T-helper 2 cell (primary cell): ENCODE measurements at regions not wholly inside any gene's neighbourhood (a gene's known extent, or its start where the extent isn't known, plus 50 kb on each side); places are given as distances from the start of the nearest gene placed in this dataset.

Experiments
- DNase-seq, 5 experiments: peaks; one replicate each; pipeline versions ENCODE4 v3.0.0 to v3.0.0-alpha.2; 2012 to 2022

DNA sequence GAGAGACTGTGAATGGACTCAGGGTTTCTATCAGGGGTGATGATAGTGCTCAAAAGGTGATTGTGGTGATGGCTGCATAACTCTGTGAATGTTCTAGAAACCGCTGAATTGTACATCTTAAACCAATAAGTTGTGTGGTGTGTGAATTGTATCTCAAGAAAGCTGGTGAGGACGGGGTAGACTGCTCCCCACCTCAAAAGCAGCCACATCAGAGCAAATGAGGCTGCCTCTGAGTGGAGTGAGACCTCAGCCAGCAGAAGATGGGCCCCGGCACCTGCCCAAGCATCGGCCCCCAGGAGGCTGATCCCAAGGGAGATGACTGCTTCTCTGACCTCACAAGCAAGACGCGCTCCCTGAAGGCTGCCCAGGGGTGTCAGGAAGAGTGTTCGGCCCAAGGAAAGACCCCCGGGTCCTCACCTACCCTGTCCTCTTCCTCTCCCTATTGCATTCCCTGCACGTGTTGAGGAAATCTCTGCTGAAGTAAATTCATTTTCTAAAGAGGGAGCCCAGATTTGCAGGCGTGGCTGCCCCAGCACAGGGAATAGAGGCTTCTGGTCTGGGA, 279.3 kb upstream of the SHH start:
- no peak for DNase-seq

- DNase-seq: no peak
These were observed 278.7 kb upstream of the SHH start for GRCh38 chr7:156090988-156091387.

DNA sequence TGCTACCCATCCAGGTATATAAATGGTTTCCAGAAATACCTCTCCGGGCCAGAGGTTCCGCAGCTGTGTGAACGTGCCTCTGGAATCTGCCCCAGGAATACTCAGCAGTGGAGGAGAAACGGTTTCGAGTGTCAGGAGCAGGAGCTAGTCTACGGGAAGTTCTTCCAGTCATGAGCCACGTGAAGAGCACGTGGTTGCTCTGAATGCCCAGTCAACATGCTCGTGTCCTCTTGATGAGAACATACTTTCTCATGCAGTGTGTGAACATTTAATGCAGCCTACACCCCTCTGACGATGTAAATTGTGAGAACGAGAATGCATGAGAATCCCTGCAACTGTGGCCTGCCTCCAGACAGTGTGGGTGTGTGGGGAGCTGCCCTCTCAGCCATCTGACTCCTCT, 277.0 kb upstream of the SHH start:
- no peak for DNase-seq

- no peak for DNase-seq
These were observed 275.9 kb upstream of the SHH start for GRCh38 chr7:156088115-156088514.

DNA sequence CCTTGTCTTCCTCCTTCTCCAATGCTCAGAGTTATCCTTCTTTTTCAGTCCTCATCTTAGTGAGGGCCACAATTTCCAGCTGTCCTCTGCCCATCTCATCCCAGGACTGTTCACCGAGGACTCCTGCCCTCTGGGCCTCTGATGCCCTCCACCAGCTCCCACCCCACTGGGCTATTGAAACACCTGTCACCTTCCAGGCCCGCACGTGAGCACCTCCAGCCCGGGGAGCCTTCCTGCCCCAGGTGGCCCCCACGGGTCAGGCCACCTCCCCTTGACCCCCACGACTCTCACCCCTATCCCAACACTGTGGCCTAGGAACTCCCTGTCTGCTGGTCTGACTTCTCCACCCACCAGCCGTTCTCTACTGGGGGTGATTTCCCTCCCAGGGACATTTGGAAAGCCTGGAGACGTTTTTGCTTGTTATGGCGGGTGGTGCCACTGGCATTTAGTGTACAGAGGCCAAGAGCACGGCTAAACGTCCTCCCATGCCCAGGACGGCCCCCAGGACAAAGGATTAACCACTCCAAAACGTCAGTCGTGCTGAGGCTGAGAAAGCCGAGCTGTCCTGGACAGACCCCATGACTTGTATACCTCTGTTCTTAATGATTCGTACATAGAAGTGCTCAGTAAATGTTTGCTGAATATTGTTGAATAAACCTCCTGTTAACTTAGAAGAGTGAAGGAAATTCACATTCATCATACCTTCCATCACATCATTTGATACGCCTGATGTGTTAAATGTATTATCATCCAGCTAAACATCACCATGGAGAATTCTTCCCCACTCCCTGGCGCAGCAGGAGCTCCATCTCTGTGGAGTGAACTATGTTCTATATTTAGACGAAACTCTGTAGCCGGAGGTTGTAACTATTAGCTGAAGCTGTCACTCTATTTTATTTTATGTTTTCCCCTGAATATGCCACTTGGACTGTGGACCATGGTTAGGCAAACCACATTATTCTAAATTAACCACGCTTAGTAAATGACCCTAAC, 270.1 kb upstream of the SHH start:
- DNase-seq: no peak

DNA sequence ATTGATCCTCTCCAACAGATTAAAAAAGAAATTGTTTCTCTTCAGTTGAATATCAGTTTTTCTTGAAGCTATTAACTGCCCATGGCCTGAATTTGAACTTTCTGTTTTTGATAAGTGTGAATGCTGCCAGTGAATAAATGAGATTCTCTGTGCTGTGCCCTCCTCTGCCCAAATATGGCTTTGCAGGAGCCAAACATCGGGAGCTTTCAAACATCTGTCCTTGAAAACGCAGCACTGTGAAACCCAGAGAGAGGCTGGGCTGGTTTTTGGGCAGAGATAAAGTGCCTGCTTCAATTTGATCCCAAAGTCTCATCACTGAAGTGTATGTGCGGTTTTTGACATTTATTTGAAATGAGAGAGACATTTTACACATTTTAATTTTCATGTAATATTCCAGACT, 268.3 kb upstream of the SHH start:
- DNase-seq: no peak

GRCh38 chr7:156080046-156080445, 267.8 kb upstream of the SHH start:
- no peak for DNase-seq

DNA sequence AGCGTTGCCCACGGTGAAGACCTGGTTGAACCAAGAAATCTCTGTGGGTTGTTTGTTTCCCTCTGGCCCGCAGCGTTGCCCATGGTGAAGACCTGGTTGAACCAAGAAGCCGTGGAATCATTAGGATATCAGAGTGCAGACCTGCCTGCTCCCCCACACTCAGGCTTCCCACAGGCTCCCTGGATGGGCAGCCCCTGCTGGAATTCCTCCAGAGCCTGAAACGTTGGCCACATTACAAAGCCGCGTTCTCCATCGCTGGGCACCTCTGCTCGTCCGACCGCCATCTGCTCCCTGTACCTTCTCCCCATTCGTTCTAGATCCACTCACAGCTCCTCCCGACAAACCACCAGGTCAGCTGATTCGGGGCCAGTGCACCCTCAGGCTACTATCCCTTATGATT, 266.9 kb upstream of the SHH start:
- DNase-seq: no peak

- no peak for DNase-seq
These were observed 262.8 kb upstream of the SHH start for GRCh38 chr7:156074982-156075615.

- no peak for DNase-seq
These were observed 261.8 kb upstream of the SHH start for GRCh38 chr7:156074084-156074483.

DNA sequence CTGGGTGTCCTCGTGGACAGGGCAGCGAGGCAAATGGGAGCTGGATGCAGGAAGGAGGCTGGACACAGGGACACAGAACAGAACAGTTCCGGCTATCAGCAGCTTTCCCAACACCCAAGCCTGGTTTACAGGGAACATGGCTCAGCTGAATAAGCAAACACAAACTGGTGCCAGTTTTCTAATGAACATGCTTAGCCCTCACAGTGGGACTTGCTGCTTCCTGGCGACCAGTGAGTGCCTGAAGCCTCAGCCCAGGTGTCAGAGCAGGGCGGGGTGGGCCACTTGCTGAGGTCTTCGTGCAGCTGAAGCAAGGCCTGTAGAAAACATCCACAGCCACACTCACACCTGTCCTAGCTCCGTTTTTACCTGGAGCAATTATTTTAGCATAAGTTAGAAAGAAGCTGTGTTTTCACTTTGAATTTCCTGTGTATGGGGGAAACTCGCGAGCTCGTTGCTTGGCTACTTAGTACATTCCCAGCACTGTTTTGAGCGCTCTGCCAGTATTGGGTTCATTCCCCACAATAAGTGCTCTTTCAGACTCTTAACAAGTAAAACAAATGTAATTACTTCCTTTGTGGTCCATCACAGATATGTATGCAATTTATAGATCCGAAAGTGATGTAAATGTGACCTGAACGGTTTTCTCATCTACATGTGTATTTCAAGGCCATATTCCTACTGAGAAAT, 261.2 kb upstream of the SHH start:
- no peak for DNase-seq

DNA sequence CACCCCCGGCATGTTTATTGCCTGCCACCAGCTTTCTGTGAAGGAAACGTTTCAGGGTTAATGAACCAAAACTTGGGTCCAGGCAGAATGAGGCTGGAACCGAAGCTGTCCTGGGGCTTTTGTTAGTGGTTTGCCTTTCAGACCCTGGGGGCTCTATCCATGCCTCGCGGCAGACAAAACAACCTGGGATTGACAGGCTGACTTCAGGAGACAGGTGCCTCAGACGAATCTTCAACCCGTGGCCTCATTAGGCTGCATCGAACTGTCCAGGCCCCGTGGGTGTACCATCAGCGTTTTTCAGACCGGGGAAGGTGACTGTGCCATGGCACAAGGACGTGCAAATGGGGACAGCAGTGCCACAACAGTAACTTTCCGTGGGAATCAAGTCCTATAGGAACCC, 259.3 kb upstream of the SHH start:
- DNase-seq: no peak

GRCh38 chr7:156069891-156070290, 257.6 kb upstream of the SHH start:
- DNase-seq: no peak

- no peak for DNase-seq
These were observed 254.9 kb upstream of the SHH start for GRCh38 chr7:156067156-156067555.

- no peak for DNase-seq
These were observed 253.1 kb upstream of the SHH start for GRCh38 chr7:156065400-156065799.

- no peak for DNase-seq
These were observed 252.7 kb upstream of the SHH start for GRCh38 chr7:156064971-156065386.

GRCh38 chr7:156063241-156063810, 251.1 kb upstream of the SHH start:
- DNase-seq: no peak

DNA sequence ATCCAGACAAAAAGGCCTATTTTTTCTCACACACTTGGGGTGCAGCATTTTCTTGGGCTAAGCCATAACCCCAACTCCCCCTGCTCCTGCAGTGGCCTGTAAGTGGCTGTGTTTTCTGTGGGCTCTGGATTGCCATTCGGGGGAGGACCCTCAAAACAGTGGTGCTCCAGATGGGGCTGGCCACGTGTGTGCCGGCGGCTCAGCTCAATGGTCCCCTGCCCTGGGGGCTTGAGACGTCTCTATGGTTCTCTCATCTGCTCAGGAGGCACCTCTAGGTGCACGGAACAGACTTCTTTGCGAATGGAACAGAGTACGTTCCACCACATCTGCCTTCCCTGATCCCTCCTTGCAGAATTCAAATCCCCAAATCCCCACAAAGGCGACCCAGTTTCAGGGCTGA, 250.0 kb upstream of the SHH start:
- DNase-seq: no peak

GRCh38 chr7:156061689-156062255, 249.5 kb upstream of the SHH start:
- DNase-seq: no peak

DNA sequence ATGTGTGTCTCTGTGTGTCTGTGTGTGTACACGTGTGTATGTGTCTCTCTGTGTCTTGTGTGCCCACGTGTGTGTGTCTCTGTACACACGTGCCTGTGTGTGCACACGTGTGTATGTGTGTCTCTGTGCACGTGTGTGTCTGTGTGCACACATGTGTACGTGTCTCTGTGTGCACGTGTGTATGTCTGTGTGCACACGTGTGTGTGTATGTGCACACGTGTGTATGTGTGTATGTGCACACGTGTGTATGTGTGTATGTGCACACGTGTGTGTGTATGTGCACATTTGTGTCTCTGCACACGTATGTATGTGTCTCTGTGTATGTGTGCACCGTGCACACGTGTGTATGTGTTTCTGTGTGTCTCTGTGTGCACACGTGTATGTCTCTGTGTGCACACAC, 248.7 kb upstream of the SHH start:
- no peak for DNase-seq

DNA sequence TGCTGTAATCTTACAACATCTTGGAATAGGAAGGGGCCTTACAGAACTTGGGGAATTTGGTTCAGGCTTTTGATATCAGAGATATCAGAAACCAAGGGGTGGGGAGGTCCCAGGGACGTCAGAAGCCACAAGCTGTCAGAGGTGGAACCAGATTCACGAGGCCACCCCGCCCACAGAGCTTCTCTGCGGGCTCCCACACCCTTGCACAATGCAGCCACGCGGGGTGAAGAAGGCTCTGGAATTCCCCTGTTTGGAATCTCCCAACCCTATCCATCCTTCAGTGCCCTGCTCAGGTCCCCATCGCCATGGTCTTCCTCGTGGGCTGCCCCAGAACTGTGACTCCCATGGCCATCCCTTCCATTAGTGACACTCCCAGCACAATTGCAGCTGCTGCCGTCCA, 247.1 kb upstream of the SHH start:
- no peak for DNase-seq

GRCh38 chr7:156058248-156058647, 246.0 kb upstream of the SHH start:
- no peak for DNase-seq

- no peak for DNase-seq
These were observed 244.3 kb upstream of the SHH start for GRCh38 chr7:156056534-156056933.
